Left lung (tissue), 4 donors: ENCODE measurements at regions not wholly inside any gene's neighbourhood (a gene's known extent, or its start where the extent isn't known, plus 50 kb on each side); places are given as distances from the start of the nearest gene placed in this dataset.

Experiments
- ATAC-seq: fragments of 200-7000 bp; cut with Tn5 transposase; one replicate; pipeline ENCODE4 v1.9.1; 2020; ENCODE audit warnings: moderate library complexity
- DNase-seq, 4 donors: peaks; one replicate each; pipeline ENCODE4 v3.0.0-alpha.2; 2013 to 2020
- H3K27ac ChIP-seq, 2 donors: fragments of 200-600 bp; sonication (generic) in 1 of 2; one replicate each; pipeline versions ENCODE4 v1.5.0 to v1.8.0; 2020 to 2021
- H3K27me3 ChIP-seq, 2 donors: fragments of 200-600 bp; sonication (generic) in 1 of 2; one replicate each; pipeline versions ENCODE4 v1.5.0 to v1.8.0; 2020 to 2021
- H3K36me3 ChIP-seq, 2 donors: fragments of 200-600 bp; sonication (generic) in 1 of 2; one replicate each; pipeline versions ENCODE4 v1.5.0 to v1.8.0; 2020 to 2021
- H3K4me1 ChIP-seq, 2 donors: fragments of 200-600 bp; one replicate each; pipeline ENCODE4 v1.8.0; 2021
- H3K4me3 ChIP-seq, 2 donors: fragments of 200-600 bp; sonication (generic) in 1 of 2; one replicate each; pipeline versions ENCODE4 v1.5.0 to v1.8.0; 2020 to 2021; ENCODE audit warnings: mild to moderate bottlenecking in 1 of 2
- H3K9me3 ChIP-seq, 2 donors: fragments of 200-600 bp; sonication (generic) in 1 of 2; one replicate each; pipeline versions ENCODE4 v1.5.0 to v1.8.0; 2020 to 2021
- CTCF ChIP-seq, 2 donors: fragments of 200-600 bp; sonication (generic) in 1 of 2; IDR thresholded peaks; one replicate each; pipeline versions ENCODE4 v1.5.0 to v1.8.0; 2021; ENCODE audit warnings: antibody characterized with exemption in 2 of 2
- intact Hi-C, 2 donors: fragments of 100-400 bp; cut with DNase I; formaldehyde crosslinking; loops; one replicate each; pipeline versions ENCODE4 v1.11.2 to v1.14.2; 2022
- donor health status: DM: no; HTN: yes; CAD: no.
- donor health status: DM: no; HTN: no; CAD: no.

DNA sequence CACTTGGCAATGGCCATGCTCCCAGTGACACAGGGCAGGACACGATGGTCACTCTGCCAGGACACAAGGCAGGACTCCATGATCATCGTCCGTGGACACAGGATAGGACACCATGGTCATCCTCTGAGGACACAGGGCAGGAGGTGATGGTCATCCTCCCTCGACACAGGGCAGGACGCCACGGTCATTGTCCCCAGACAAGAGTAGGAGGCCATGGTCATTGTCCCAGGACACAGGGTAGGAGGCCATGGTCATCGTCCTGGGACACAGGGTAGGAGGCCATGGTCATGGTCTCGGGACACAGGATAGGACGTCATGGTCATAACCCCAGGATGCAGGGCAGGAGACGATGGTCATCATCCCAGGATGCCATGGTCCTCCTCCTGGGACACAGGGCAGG lies 289.2 kb downstream of the TCERG1L start:
- H3K27me3 ChIP-seq, result peaks cover 0 to 27% of the 10 kb centered on the region in 2 donors
- H3K4me1 ChIP-seq, result no peaks in the 10 kb centered on the region
- ATAC-seq, result no peak
- H3K9me3 ChIP-seq, result no peaks in the 10 kb centered on the region
- intact Hi-C loops, result no loop called here
- H3K36me3 ChIP-seq, result no peaks in the 10 kb centered on the region
- no peak overlapping the region for H3K27ac ChIP-seq
- TF ChIP-seq CTCF (IDR thresholded peaks at IDR 0.05), result no peak
- H3K4me3 ChIP-seq, result no peak overlapping the region
- peak in 1 of 4 donors; percentile 11 for DNase-seq

- no peaks in the 10 kb centered on the region for H3K4me1 ChIP-seq
- TF ChIP-seq CTCF (IDR thresholded peaks at IDR 0.05), result no peak
- no peaks in the 10 kb centered on the region for H3K36me3 ChIP-seq
- H3K27me3 ChIP-seq, result peaks cover 0 to 27% of the 10 kb centered on the region in 2 donors
- H3K9me3 ChIP-seq, result no peaks in the 10 kb centered on the region
- no peak overlapping the region for H3K4me3 ChIP-seq
- peak in 1 of 4 donors; percentile 5 for DNase-seq
- H3K27ac ChIP-seq, result no peak overlapping the region
- no peak for ATAC-seq
- intact Hi-C loops, result no loop called here
Observed at GRCh38 chr10:131022981-131023380, 288.5 kb downstream of the TCERG1L start.

DNA sequence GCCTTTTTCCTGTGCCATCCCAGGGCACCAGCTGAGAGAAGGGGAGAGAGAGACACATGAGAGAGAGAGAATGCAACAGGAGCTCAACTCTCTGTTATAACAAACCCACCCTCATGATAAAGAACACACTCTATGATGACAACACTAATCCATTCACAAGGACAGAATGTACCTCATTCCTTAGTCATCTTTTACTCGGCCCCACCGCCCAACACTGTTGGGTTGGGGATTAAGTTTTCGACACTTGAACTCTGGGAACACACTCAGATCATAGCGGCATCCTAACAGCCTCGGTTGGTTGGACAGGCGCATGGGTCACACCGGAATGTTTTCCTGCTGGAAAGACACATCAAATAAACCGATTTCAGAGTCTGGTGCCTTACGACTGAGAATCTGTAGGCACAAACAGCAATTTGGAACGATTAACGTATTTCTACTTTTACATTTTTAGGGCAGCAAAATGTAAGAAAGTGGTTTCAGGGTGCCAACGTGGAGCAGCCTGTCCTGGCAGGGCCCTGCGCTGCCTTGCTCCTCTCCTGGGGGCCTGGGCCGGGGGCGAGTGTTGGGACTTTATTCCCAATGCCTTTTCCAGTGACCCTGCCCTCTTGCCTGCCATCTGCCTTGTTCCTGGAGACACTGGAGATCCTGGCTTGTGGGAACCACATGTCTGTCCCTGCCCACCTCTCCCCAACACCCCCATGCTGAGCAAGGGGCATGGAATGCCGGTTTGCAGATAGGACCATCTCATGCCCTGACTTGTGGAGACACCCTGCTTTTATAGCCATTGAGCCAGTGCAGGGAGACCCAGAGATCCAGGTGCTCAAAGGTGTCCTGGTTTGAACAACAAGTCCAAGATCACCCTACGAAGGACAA lies 287.0 kb downstream of the TCERG1L start:
- Histone ChIP-seq H3K9me3 (no peaks in the 10 kb centered on the region), H3K4me3 (no peak overlapping the region), H3K27me3 (peaks cover 0 to 27% of the 10 kb centered on the region in 2 donors), H3K4me1 (no peaks in the 10 kb centered on the region), H3K27ac (no peak overlapping the region), H3K36me3 (no peaks in the 10 kb centered on the region)
- no peak for TF ChIP-seq CTCF (IDR thresholded peaks at IDR 0.05)
- no peak for ATAC-seq
- intact Hi-C loops, result no loop called here
- DNase-seq, result peak in 1 of 4 donors; percentile 13

DNA sequence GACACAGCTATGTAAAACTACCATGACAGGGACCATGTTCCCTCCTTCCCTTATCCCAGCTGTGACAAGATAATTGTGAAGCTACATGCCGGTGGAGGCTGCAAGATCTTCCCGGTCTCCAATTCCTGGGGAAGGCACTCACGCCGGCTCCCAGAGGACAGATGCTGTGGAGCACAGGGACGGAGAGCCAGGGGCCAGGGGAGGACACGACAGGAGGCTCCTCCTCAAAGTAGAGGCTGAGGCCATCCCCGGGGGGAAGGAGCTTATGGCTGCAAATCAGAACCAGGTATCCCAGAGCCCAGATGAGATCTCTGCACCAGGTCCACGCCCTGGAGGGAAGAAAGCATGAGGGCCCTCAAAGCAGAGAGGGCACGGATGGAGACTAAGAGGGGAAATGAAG lies 286.2 kb downstream of the TCERG1L start:
- Histone ChIP-seq H3K4me3 (no peak overlapping the region), H3K9me3 (no peaks in the 10 kb centered on the region), H3K4me1 (no peaks in the 10 kb centered on the region), H3K36me3 (no peaks in the 10 kb centered on the region), H3K27ac (no peak overlapping the region), H3K27me3 (peaks cover 0 to 32% of the 10 kb centered on the region in 2 donors)
- DNase-seq (no peak), ATAC-seq (no peak)
- no peak for TF ChIP-seq CTCF (IDR thresholded peaks at IDR 0.05)
- intact Hi-C loops, result no loop called here

- H3K27ac ChIP-seq, result no peak overlapping the region
- no peaks in the 10 kb centered on the region for H3K4me1 ChIP-seq
- H3K36me3 ChIP-seq, result no peaks in the 10 kb centered on the region
- DNase-seq (no peak), ATAC-seq (no peak)
- intact Hi-C loops, result no loop called here
- no peak overlapping the region for H3K4me3 ChIP-seq
- no peak for TF ChIP-seq CTCF (IDR thresholded peaks at IDR 0.05)
- peaks cover 0 to 34% of the 10 kb centered on the region in 2 donors for H3K27me3 ChIP-seq
- no peaks in the 10 kb centered on the region for H3K9me3 ChIP-seq
Observed at GRCh38 chr10:131027256-131027655, 284.3 kb downstream of the TCERG1L start.
